ENCODE measurements at regions not wholly inside any gene's neighbourhood (a gene's known extent, or its start where the extent isn't known, plus 50 kb on each side); places are given as distances from the start of the nearest gene placed in this dataset.

- Histone ChIP-seq H3K27ac (ENCODE audit: low read length) (no peak overlapping the region), H3F3A (ENCODE audit: insufficient read depth, low read length, poor library complexity, severe bottlenecking) (no peaks in the 10 kb centered on the region), H3K79me2 (replicated peaks; ENCODE audit: insufficient read depth, low read length) (no peaks in the 10 kb centered on the region), H4K20me1 (ENCODE audit: insufficient read depth) (no peaks in the 10 kb centered on the region), H3K9ac (ENCODE audit: low read length) (no peak overlapping the region), H2AFZ (ENCODE audit: low read depth, low read length) (no peak overlapping the region), H3K27me3 (ENCODE audit: insufficient read depth, low read depth, low read length) (no peaks in the 10 kb centered on the region), H3K4me2 (ENCODE audit: low read length) (no peak overlapping the region), H3K4me3 (ENCODE audit: low read length) (no peak overlapping the region), H3K36me3 (ENCODE audit: insufficient read depth, low read length) (no peaks in the 10 kb centered on the region), H3K9me2 (ENCODE audit: insufficient read depth, low read length) (no peaks in the 10 kb centered on the region), H3K9me3 (ENCODE audit: low read length) (no peaks in the 10 kb centered on the region)
- no peak for TF ChIP-seq EP300 (conservative IDR thresholded peaks at IDR 0.05; ENCODE audit: poor library complexity, severe bottlenecking)
- TF ChIP-seq SMC3 (conservative IDR thresholded peaks at IDR 0.05; ENCODE audit: poor library complexity) = no peak
- no peak for TF ChIP-seq RAD21 (conservative IDR thresholded peaks at IDR 0.05)
- no peak for TF ChIP-seq POLR2AphosphoS5 (IDR thresholded peaks at IDR 0.05)
- TF ChIP-seq, protein P1, sequence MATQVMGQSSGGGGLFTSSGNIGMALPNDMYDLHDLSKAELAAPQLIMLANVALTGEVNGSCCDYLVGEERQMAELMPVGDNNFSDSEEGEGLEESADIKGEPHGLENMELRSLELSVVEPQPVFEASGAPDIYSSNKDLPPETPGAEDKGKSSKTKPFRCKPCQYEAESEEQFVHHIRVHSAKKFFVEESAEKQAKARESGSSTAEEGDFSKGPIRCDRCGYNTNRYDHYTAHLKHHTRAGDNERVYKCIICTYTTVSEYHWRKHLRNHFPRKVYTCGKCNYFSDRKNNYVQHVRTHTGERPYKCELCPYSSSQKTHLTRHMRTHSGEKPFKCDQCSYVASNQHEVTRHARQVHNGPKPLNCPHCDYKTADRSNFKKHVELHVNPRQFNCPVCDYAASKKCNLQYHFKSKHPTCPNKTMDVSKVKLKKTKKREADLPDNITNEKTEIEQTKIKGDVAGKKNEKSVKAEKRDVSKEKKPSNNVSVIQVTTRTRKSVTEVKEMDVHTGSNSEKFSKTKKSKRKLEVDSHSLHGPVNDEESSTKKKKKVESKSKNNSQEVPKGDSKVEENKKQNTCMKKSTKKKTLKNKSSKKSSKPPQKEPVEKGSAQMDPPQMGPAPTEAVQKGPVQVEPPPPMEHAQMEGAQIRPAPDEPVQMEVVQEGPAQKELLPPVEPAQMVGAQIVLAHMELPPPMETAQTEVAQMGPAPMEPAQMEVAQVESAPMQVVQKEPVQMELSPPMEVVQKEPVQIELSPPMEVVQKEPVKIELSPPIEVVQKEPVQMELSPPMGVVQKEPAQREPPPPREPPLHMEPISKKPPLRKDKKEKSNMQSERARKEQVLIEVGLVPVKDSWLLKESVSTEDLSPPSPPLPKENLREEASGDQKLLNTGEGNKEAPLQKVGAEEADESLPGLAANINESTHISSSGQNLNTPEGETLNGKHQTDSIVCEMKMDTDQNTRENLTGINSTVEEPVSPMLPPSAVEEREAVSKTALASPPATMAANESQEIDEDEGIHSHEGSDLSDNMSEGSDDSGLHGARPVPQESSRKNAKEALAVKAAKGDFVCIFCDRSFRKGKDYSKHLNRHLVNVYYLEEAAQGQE (IDR thresholded peaks at IDR 0.05; ENCODE audit: borderline replicate concordance) = no peak
- no peak for TF ChIP-seq TAF1 (IDR thresholded peaks at IDR 0.05; ENCODE audit: low read depth)
- no peak for TF ChIP-seq EZH2 (IDR thresholded peaks at IDR 0.05; ENCODE audit: borderline replicate concordance, insufficient read depth, low read length, poor library complexity, severe bottlenecking)
- no peak for TF ChIP-seq MXI1 (conservative IDR thresholded peaks at IDR 0.05; ENCODE audit: poor library complexity, severe bottlenecking)
- TF ChIP-seq, protein P2, sequence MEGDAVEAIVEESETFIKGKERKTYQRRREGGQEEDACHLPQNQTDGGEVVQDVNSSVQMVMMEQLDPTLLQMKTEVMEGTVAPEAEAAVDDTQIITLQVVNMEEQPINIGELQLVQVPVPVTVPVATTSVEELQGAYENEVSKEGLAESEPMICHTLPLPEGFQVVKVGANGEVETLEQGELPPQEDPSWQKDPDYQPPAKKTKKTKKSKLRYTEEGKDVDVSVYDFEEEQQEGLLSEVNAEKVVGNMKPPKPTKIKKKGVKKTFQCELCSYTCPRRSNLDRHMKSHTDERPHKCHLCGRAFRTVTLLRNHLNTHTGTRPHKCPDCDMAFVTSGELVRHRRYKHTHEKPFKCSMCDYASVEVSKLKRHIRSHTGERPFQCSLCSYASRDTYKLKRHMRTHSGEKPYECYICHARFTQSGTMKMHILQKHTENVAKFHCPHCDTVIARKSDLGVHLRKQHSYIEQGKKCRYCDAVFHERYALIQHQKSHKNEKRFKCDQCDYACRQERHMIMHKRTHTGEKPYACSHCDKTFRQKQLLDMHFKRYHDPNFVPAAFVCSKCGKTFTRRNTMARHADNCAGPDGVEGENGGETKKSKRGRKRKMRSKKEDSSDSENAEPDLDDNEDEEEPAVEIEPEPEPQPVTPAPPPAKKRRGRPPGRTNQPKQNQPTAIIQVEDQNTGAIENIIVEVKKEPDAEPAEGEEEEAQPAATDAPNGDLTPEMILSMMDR (IDR thresholded peaks at IDR 0.05; ENCODE audit: poor library complexity, severe bottlenecking) = no peak
These were observed 867.1 kb downstream of the DTWD2 start for GRCh38 chr5:118121258-118121657.

GRCh38 chr5:118115791-118116190, 872.6 kb downstream of the DTWD2 start:
- no peaks in the 10 kb centered on the region for H3K27me3 ChIP-seq (ENCODE audit: insufficient read depth, low read depth, low read length)
- H3K4me3 ChIP-seq (ENCODE audit: low read length) = no peak overlapping the region
- H3K27ac ChIP-seq (ENCODE audit: low read length) = no peak overlapping the region
- no peaks in the 10 kb centered on the region for H3K36me3 ChIP-seq (ENCODE audit: insufficient read depth, low read length)
- no peaks in the 10 kb centered on the region for H3K79me2 ChIP-seq (replicated peaks; ENCODE audit: insufficient read depth, low read length)
- no peaks in the 10 kb centered on the region for H3F3A ChIP-seq (ENCODE audit: insufficient read depth, low read length, poor library complexity, severe bottlenecking)
- H3K4me2 ChIP-seq (ENCODE audit: low read length) = no peak overlapping the region
- no peak for TF ChIP-seq EZH2 (IDR thresholded peaks at IDR 0.05; ENCODE audit: borderline replicate concordance, insufficient read depth, low read length, poor library complexity, severe bottlenecking)
- TF ChIP-seq EP300 (conservative IDR thresholded peaks at IDR 0.05; ENCODE audit: poor library complexity, severe bottlenecking) = no peak
- TF ChIP-seq, protein P1 (IDR thresholded peaks at IDR 0.05; ENCODE audit: borderline replicate concordance) = no peak
- no peak for TF ChIP-seq TAF1 (IDR thresholded peaks at IDR 0.05; ENCODE audit: low read depth)
- TF ChIP-seq MXI1 (conservative IDR thresholded peaks at IDR 0.05; ENCODE audit: poor library complexity, severe bottlenecking) = no peak
- TF ChIP-seq RAD21 (conservative IDR thresholded peaks at IDR 0.05) = no peak
- TF ChIP-seq POLR2AphosphoS5 (IDR thresholded peaks at IDR 0.05) = no peak
- TF ChIP-seq SMC3 (conservative IDR thresholded peaks at IDR 0.05; ENCODE audit: poor library complexity) = no peak
- TF ChIP-seq, protein P2 (IDR thresholded peaks at IDR 0.05; ENCODE audit: poor library complexity, severe bottlenecking) = no peak
- H3K9me3 ChIP-seq (ENCODE audit: low read length) = no peaks in the 10 kb centered on the region
- no peaks in the 10 kb centered on the region for H4K20me1 ChIP-seq (ENCODE audit: insufficient read depth)
- H3K9me2 ChIP-seq (ENCODE audit: insufficient read depth, low read length) = no peaks in the 10 kb centered on the region
- no peak overlapping the region for H2AFZ ChIP-seq (ENCODE audit: low read depth, low read length)
- no peak overlapping the region for H3K9ac ChIP-seq (ENCODE audit: low read length)
